Loucy (cell line): ENCODE measurements at regions not wholly inside any gene's neighbourhood (a gene's known extent, or its start where the extent isn't known, plus 50 kb on each side); places are given as distances from the start of the nearest gene placed in this dataset.

Source experiments
- H2AFZ ChIP-seq: fragments of 200-600 bp; sonication (generic); 2 replicates; pipeline ENCODE4 v1.6.0; 2016; ENCODE audit warnings: antibody characterized with exemption, mild to moderate bottlenecking, low read length, moderate library complexity
- H3F3A ChIP-seq: fragments of 200-600 bp; 2 replicates; pipeline ENCODE4 v1.6.0; 2016; ENCODE audit warnings: antibody characterized with exemption, low read depth, mild to moderate bottlenecking
- H3K27me3 ChIP-seq: fragments of 200-600 bp; sonication (generic); 2 replicates; pipeline ENCODE4 v1.6.1; 2014; ENCODE audit warnings: low read length, mild to moderate bottlenecking; ENCODE audit not compliant: insufficient read depth, poor library complexity, severe bottlenecking
- H3K36me3 ChIP-seq: fragments of 200-600 bp; sonication (generic); 2 replicates; pipeline ENCODE4 v1.6.1; 2016; ENCODE audit warnings: low read length; ENCODE audit not compliant: insufficient read depth
- H3K4me1 ChIP-seq: fragments of 200-600 bp; sonication (generic); 2 replicates; pipeline ENCODE4 v1.5.1; 2014; ENCODE audit warnings: low read length, mild to moderate bottlenecking; ENCODE audit not compliant: insufficient read depth, poor library complexity, severe bottlenecking
- H3K4me2 ChIP-seq: fragments of 200-600 bp; sonication (generic); 2 replicates; pipeline ENCODE4 v1.6.0; 2014; ENCODE audit warnings: antibody characterized with exemption, low read length, low read depth, mild to moderate bottlenecking; ENCODE audit not compliant: poor library complexity, severe bottlenecking
- H3K4me3 ChIP-seq: fragments of 200-600 bp; sonication (generic); 2 replicates; pipeline ENCODE4 v1.5.1; 2014; ENCODE audit warnings: low read length, mild to moderate bottlenecking, mixed read lengths; ENCODE audit not compliant: poor library complexity, severe bottlenecking
- H3K79me2 ChIP-seq: fragments of 200-600 bp; sonication (generic); 2 replicates; pipeline ENCODE4 v1.6.1; 2014; ENCODE audit warnings: low read length; ENCODE audit not compliant: insufficient read depth
- H3K9ac ChIP-seq: fragments of 200-600 bp; sonication (generic); 2 replicates; pipeline ENCODE4 v1.6.0; 2014; ENCODE audit warnings: mild to moderate bottlenecking, low read depth, low read length, moderate library complexity; ENCODE audit not compliant: poor library complexity, severe bottlenecking
- H3K9me2 ChIP-seq: fragments of 200-600 bp; sonication (generic); replicated peaks from 2 replicates; pipeline ENCODE4 v1.6.1; 2016; ENCODE audit warnings: low read depth, low read length, mixed read lengths
- H3K9me3 ChIP-seq: fragments of 200-600 bp; sonication (generic); 2 replicates; pipeline ENCODE4 v1.6.1; 2014; ENCODE audit warnings: mild to moderate bottlenecking, antibody characterized with exemption, low read length, low read depth; ENCODE audit not compliant: insufficient read depth
- H4K20me1 ChIP-seq: fragments of 200-600 bp; sonication (generic); 2 replicates; pipeline ENCODE4 v1.6.0; 2014; ENCODE audit warnings: antibody characterized with exemption, low read length, mild to moderate bottlenecking; ENCODE audit not compliant: insufficient read depth, poor library complexity, severe bottlenecking
- EZH2phosphoT487 ChIP-seq: fragments of 200-600 bp; IDR thresholded peaks from 2 replicates; pipeline ENCODE4 v1.6.1; 2018; ENCODE audit warnings: antibody characterized with exemption, mild to moderate bottlenecking, moderate library complexity, borderline replicate concordance
- TF ChIP-seq, protein P1 (sequence below): fragments of 200-600 bp; sonication (generic); conservative IDR thresholded peaks from 2 replicates; pipeline ENCODE4 v1.5.1; 2014; ENCODE audit warnings: mild to moderate bottlenecking, antibody characterized with exemption, low read length

DNA sequence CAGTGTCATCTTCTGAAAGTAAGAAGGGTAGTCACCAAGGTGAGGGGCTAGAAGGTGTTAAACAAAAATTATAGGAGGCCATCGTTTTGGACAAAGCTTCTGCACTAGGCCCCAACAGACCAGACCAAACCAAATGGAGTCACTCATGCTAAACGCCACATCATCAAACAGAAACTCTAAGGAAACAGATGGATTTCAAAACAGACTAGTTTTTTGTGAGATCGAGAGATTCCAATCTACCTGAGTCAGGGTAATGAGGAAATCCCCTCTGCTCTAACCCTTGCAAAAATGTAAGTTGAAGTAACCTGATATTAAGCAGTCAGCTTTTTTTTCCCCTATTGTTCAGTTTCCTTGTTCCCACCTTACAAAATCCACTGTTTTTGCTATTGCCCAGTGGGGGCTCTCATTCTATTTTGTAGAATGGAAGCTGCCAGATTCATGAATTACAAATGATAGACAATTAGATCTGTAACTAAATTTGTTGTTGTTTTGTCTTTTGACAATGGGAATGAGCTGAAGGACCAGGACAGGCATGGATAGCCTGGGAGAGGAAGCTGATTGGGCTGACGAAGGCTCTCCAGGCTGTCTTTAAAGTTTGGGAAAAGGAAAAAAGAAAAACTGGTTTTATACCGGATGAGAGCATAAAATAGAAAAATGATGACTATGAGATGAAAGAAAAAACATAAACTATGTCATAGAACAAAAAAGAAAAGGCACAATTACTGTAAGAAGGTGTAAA lies 94.7 kb upstream of the ADAMTSL1 start:
- H3K4me2 ChIP-seq, result no peak overlapping the region
- no peaks in the 10 kb centered on the region for H3K9me3 ChIP-seq
- TF ChIP-seq EZH2phosphoT487, result no peak
- TF ChIP-seq, protein P1, sequence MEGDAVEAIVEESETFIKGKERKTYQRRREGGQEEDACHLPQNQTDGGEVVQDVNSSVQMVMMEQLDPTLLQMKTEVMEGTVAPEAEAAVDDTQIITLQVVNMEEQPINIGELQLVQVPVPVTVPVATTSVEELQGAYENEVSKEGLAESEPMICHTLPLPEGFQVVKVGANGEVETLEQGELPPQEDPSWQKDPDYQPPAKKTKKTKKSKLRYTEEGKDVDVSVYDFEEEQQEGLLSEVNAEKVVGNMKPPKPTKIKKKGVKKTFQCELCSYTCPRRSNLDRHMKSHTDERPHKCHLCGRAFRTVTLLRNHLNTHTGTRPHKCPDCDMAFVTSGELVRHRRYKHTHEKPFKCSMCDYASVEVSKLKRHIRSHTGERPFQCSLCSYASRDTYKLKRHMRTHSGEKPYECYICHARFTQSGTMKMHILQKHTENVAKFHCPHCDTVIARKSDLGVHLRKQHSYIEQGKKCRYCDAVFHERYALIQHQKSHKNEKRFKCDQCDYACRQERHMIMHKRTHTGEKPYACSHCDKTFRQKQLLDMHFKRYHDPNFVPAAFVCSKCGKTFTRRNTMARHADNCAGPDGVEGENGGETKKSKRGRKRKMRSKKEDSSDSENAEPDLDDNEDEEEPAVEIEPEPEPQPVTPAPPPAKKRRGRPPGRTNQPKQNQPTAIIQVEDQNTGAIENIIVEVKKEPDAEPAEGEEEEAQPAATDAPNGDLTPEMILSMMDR, result no peak

GRCh38 chr9:18382243-18382642 lies 91.7 kb upstream of the ADAMTSL1 start:
- Histone ChIP-seq H3K4me2 (no peak overlapping the region), H2AFZ (no peak overlapping the region), H3K9ac (no peak overlapping the region), H4K20me1 (no peaks in the 10 kb centered on the region), H3K27me3 (no peaks in the 10 kb centered on the region), H3K9me3 (no peaks in the 10 kb centered on the region), H3K4me3 (no peak overlapping the region), H3K36me3 (no peaks in the 10 kb centered on the region), H3F3A (no peaks in the 10 kb centered on the region), H3K9me2 (no peaks in the 10 kb centered on the region), H3K79me2 (no peaks in the 10 kb centered on the region), H3K4me1 (no peaks in the 10 kb centered on the region)
- TF ChIP-seq, protein P1, result no peak
- no peak for TF ChIP-seq EZH2phosphoT487

More for the DNA sequence above, 94.7 kb upstream of the ADAMTSL1 start:
- H2AFZ ChIP-seq, result no peak overlapping the region
- no peaks in the 10 kb centered on the region for H3K36me3 ChIP-seq
- no peaks in the 10 kb centered on the region for H3K9me2 ChIP-seq
- H3K4me3 ChIP-seq, result no peak overlapping the region
- H3K79me2 ChIP-seq, result no peaks in the 10 kb centered on the region
- no peaks in the 10 kb centered on the region for H3K27me3 ChIP-seq
- H4K20me1 ChIP-seq, result no peaks in the 10 kb centered on the region
- no peak overlapping the region for H3K9ac ChIP-seq
- H3F3A ChIP-seq, result no peaks in the 10 kb centered on the region
- no peaks in the 10 kb centered on the region for H3K4me1 ChIP-seq

GRCh38 chr9:18384066-18384465 lies 89.9 kb upstream of the ADAMTSL1 start:
- TF ChIP-seq, protein P1, result no peak
- TF ChIP-seq EZH2phosphoT487, result no peak
- Histone ChIP-seq H3K36me3 (no peaks in the 10 kb centered on the region), H3K4me1 (no peaks in the 10 kb centered on the region), H3K9me2 (no peaks in the 10 kb centered on the region), H3K4me3 (no peak overlapping the region), H3F3A (no peaks in the 10 kb centered on the region), H4K20me1 (no peaks in the 10 kb centered on the region), H3K4me2 (no peak overlapping the region), H3K27me3 (no peaks in the 10 kb centered on the region), H3K9ac (no peak overlapping the region), H2AFZ (no peak overlapping the region), H3K9me3 (no peaks in the 10 kb centered on the region), H3K79me2 (no peaks in the 10 kb centered on the region)
